ENCODE measurements at regions not wholly inside any gene's neighbourhood (a gene's known extent, or its start where the extent isn't known, plus 50 kb on each side); places are given as distances from the start of the nearest gene placed in this dataset.

- DNase-seq = no peak
These were observed 675.4 kb downstream of the SEMA5A start for GRCh38 chr5:8870349-8870958.

GRCh38 chr5:8870959-8871355, 674.9 kb downstream of the SEMA5A start:
- intact Hi-C loops (cut with DNase I, micrococcal nuclease) = no loop called here
- H3K27me3 ChIP-seq (ENCODE audit: control insufficient read depth in 1 of 2, insufficient read depth in 2 of 2, low read length in 2 of 2) = no peaks in the 10 kb centered on the region
- H3K36me3 Mint-ChIP-seq (ENCODE audit: low read depth) = no peaks in the 10 kb centered on the region
- H3K9me3 Mint-ChIP-seq = peaks cover 6% of the 10 kb centered on the region
- ChIA-PET CTCF (no interaction called here), POLR2A (no interaction called here)
- TF ChIP-seq CTCF (IDR thresholded peaks at IDR 0.05) = no peak
- no peaks in the 10 kb centered on the region for H3K4me1 Mint-ChIP-seq (ENCODE audit: low read depth)
- H3K27me3 Mint-ChIP-seq = no peaks in the 10 kb centered on the region
- H3K27ac ChIP-seq (ENCODE audit: low read depth in 1 of 2, low read length in 2 of 2) = no peak overlapping the region
- no peak overlapping the region for H3K4me3 ChIP-seq (ENCODE audit: low read length)
- H3K4me3 Mint-ChIP-seq = no peak overlapping the region
- peaks cover 0 to 17% of the 10 kb centered on the region in 2 experiments for H3K9me3 ChIP-seq (ENCODE audit: control insufficient read depth in 1 of 2, insufficient read depth in 1 of 2, low read length in 2 of 2)
- H3K36me3 ChIP-seq (ENCODE audit: insufficient read depth, low read length) = no peaks in the 10 kb centered on the region
- ATAC-seq (ENCODE audit: poor library complexity) = no peak
- no peaks in the 10 kb centered on the region for H3K4me1 ChIP-seq (ENCODE audit: insufficient read depth, low read length)
- no peak for DNase-seq
- H3K27ac Mint-ChIP-seq = no peak overlapping the region

More at GRCh38 chr5:8870349-8870958, 675.4 kb downstream of the SEMA5A start:
- Mint-ChIP-seq H3K27me3 (no peaks in the 10 kb centered on the region), H3K36me3 (ENCODE audit: low read depth) (no peaks in the 10 kb centered on the region), H3K4me1 (ENCODE audit: low read depth) (no peaks in the 10 kb centered on the region), H3K9me3 (peaks cover 6% of the 10 kb centered on the region), H3K27ac (no peak overlapping the region), H3K4me3 (no peak overlapping the region)
- Histone ChIP-seq H3K4me1 (ENCODE audit: insufficient read depth, low read length) (no peaks in the 10 kb centered on the region), H3K9me3 (ENCODE audit: control insufficient read depth in 1 of 2, insufficient read depth in 1 of 2, low read length in 2 of 2) (peaks cover 0 to 17% of the 10 kb centered on the region in 2 experiments), H3K36me3 (ENCODE audit: insufficient read depth, low read length) (no peaks in the 10 kb centered on the region), H3K4me3 (ENCODE audit: low read length) (no peak overlapping the region), H3K27me3 (ENCODE audit: control insufficient read depth in 1 of 2, insufficient read depth in 2 of 2, low read length in 2 of 2) (no peaks in the 10 kb centered on the region), H3K27ac (ENCODE audit: low read depth in 1 of 2, low read length in 2 of 2) (no peak overlapping the region)
- ATAC-seq (ENCODE audit: poor library complexity) = no peak
- POLR2A ChIA-PET = no interaction called here
- intact Hi-C loops (cut with DNase I, micrococcal nuclease) = no loop called here
- CTCF ChIA-PET = no interaction called here
- TF ChIP-seq CTCF (IDR thresholded peaks at IDR 0.05) = no peak

GRCh38 chr5:8871446-8871845, 674.4 kb downstream of the SEMA5A start:
- Histone ChIP-seq H3K4me3 (ENCODE audit: low read length) (no peak overlapping the region), H3K9me3 (ENCODE audit: control insufficient read depth in 1 of 2, insufficient read depth in 1 of 2, low read length in 2 of 2) (peaks cover 0 to 17% of the 10 kb centered on the region in 2 experiments), H3K36me3 (ENCODE audit: insufficient read depth, low read length) (no peaks in the 10 kb centered on the region), H3K4me1 (ENCODE audit: insufficient read depth, low read length) (no peaks in the 10 kb centered on the region), H3K27me3 (ENCODE audit: control insufficient read depth in 1 of 2, insufficient read depth in 2 of 2, low read length in 2 of 2) (no peaks in the 10 kb centered on the region), H3K27ac (ENCODE audit: low read depth in 1 of 2, low read length in 2 of 2) (no peak overlapping the region)
- Mint-ChIP-seq H3K36me3 (ENCODE audit: low read depth) (no peaks in the 10 kb centered on the region), H3K4me1 (ENCODE audit: low read depth) (no peaks in the 10 kb centered on the region), H3K9me3 (peaks cover 6% of the 10 kb centered on the region), H3K4me3 (no peak overlapping the region), H3K27ac (no peak overlapping the region), H3K27me3 (no peaks in the 10 kb centered on the region)
- DNase-seq (no peak), ATAC-seq (ENCODE audit: poor library complexity) (no peak)
- CTCF ChIA-PET = no interaction called here
- intact Hi-C loops (cut with DNase I, micrococcal nuclease) = no loop called here
- no peak for TF ChIP-seq CTCF (IDR thresholded peaks at IDR 0.05)
- POLR2A ChIA-PET = no interaction called here
